ENCODE measurements at regions not wholly inside any gene's neighbourhood (a gene's known extent, or its start where the extent isn't known, plus 50 kb on each side); places are given as distances from the start of the nearest gene placed in this dataset.

- no peak overlapping the region for H3K4me3 ChIP-seq (ENCODE audit: low read length)
- H3K27ac ChIP-seq (ENCODE audit: low read length) = no peak overlapping the region
- H3K4me1 ChIP-seq (ENCODE audit: control insufficient read depth, insufficient read depth, low read length) = no peaks in the 10 kb centered on the region
- H3K9me3 ChIP-seq (ENCODE audit: control insufficient read depth, insufficient read depth, low read length) = no peaks in the 10 kb centered on the region
- H3K27me3 ChIP-seq (ENCODE audit: control insufficient read depth, insufficient read depth, low read length) = no peaks in the 10 kb centered on the region
- no peak for DNase-seq (ENCODE audit: low read depth, low spot score)
- no CpG with 5 or more reads among the region's 6 CpGs for WGBS (ENCODE audit: insufficient coverage, insufficient read length)
- no peaks in the 10 kb centered on the region for H3K36me3 ChIP-seq (ENCODE audit: control insufficient read depth, insufficient read depth, low read length)
Observed at GRCh38 chr2:23235736-23236135, 149.2 kb upstream of the KLHL29 start.

GRCh38 chr2:23237147-23237546 lies 147.8 kb upstream of the KLHL29 start:
- no peak for DNase-seq (ENCODE audit: low read depth, low spot score)
- H3K4me3 ChIP-seq (ENCODE audit: low read length) = no peak overlapping the region
- H3K27ac ChIP-seq (ENCODE audit: low read length) = no peak overlapping the region
- H3K27me3 ChIP-seq (ENCODE audit: control insufficient read depth, insufficient read depth, low read length) = no peaks in the 10 kb centered on the region
- no CpG with 5 or more reads among the region's 7 CpGs for WGBS (ENCODE audit: insufficient coverage, insufficient read length)
- H3K9me3 ChIP-seq (ENCODE audit: control insufficient read depth, insufficient read depth, low read length) = no peaks in the 10 kb centered on the region
- H3K36me3 ChIP-seq (ENCODE audit: control insufficient read depth, insufficient read depth, low read length) = no peaks in the 10 kb centered on the region
- H3K4me1 ChIP-seq (ENCODE audit: control insufficient read depth, insufficient read depth, low read length) = no peaks in the 10 kb centered on the region

- Histone ChIP-seq H3K4me1 (ENCODE audit: control insufficient read depth, insufficient read depth, low read length) (no peaks in the 10 kb centered on the region), H3K9me3 (ENCODE audit: control insufficient read depth, insufficient read depth, low read length) (no peaks in the 10 kb centered on the region), H3K4me3 (ENCODE audit: low read length) (no peak overlapping the region), H3K36me3 (ENCODE audit: control insufficient read depth, insufficient read depth, low read length) (no peaks in the 10 kb centered on the region), H3K27me3 (ENCODE audit: control insufficient read depth, insufficient read depth, low read length) (no peaks in the 10 kb centered on the region; the same call in 1 of the 2 replicates), H3K27ac (ENCODE audit: low read length) (no peak overlapping the region)
- DNase-seq (ENCODE audit: low read depth, low spot score) = no peak
- WGBS (ENCODE audit: insufficient coverage, insufficient read length) = no CpG with 5 or more reads among the region's 4 CpGs
Observed at GRCh38 chr2:23238011-23238657, 146.8 kb upstream of the KLHL29 start.

GRCh38 chr2:23239374-23239773 lies 145.6 kb upstream of the KLHL29 start:
- Histone ChIP-seq H3K36me3 (ENCODE audit: control insufficient read depth, insufficient read depth, low read length) (no peaks in the 10 kb centered on the region), H3K9me3 (ENCODE audit: control insufficient read depth, insufficient read depth, low read length) (no peaks in the 10 kb centered on the region), H3K4me3 (ENCODE audit: low read length) (no peak overlapping the region), H3K27ac (ENCODE audit: low read length) (no peak overlapping the region), H3K4me1 (ENCODE audit: control insufficient read depth, insufficient read depth, low read length) (no peaks in the 10 kb centered on the region), H3K27me3 (ENCODE audit: control insufficient read depth, insufficient read depth, low read length) (no peaks in the 10 kb centered on the region; the same call in 1 of the 2 replicates)
- no peak for DNase-seq (ENCODE audit: low read depth, low spot score)
- WGBS (ENCODE audit: insufficient coverage, insufficient read length) = no CpG with 5 or more reads among the region's 8 CpGs

GRCh38 chr2:23241121-23241520 lies 143.9 kb upstream of the KLHL29 start:
- no peaks in the 10 kb centered on the region for H3K36me3 ChIP-seq (ENCODE audit: control insufficient read depth, insufficient read depth, low read length)
- no peaks in the 10 kb centered on the region for H3K9me3 ChIP-seq (ENCODE audit: control insufficient read depth, insufficient read depth, low read length)
- no CpG with 5 or more reads among the region's 1 CpG for WGBS (ENCODE audit: insufficient coverage, insufficient read length)
- no peak overlapping the region for H3K27ac ChIP-seq (ENCODE audit: low read length)
- no peak for DNase-seq (ENCODE audit: low read depth, low spot score)
- H3K4me3 ChIP-seq (ENCODE audit: low read length) = no peak overlapping the region
- no peaks in the 10 kb centered on the region for H3K4me1 ChIP-seq (ENCODE audit: control insufficient read depth, insufficient read depth, low read length)
- H3K27me3 ChIP-seq (ENCODE audit: control insufficient read depth, insufficient read depth, low read length) = no peaks in the 10 kb centered on the region; the same call in 1 of the 2 replicates

GRCh38 chr2:23241611-23242245 lies 143.3 kb upstream of the KLHL29 start:
- Histone ChIP-seq H3K27ac (ENCODE audit: low read length) (no peak overlapping the region), H3K4me3 (ENCODE audit: low read length) (no peak overlapping the region), H3K4me1 (ENCODE audit: control insufficient read depth, insufficient read depth, low read length) (no peaks in the 10 kb centered on the region), H3K9me3 (ENCODE audit: control insufficient read depth, insufficient read depth, low read length) (no peaks in the 10 kb centered on the region), H3K27me3 (ENCODE audit: control insufficient read depth, insufficient read depth, low read length) (no peaks in the 10 kb centered on the region; the same call in 1 of the 2 replicates), H3K36me3 (ENCODE audit: control insufficient read depth, insufficient read depth, low read length) (no peaks in the 10 kb centered on the region)
- DNase-seq (ENCODE audit: low read depth, low spot score) = no peak
- WGBS (ENCODE audit: insufficient coverage, insufficient read length) = no CpG with 5 or more reads among the region's 12 CpGs

- no peak overlapping the region for H3K27ac ChIP-seq (ENCODE audit: low read length)
- WGBS (ENCODE audit: insufficient coverage, insufficient read length) = no CpG with 5 or more reads among the region's 5 CpGs
- H3K9me3 ChIP-seq (ENCODE audit: control insufficient read depth, insufficient read depth, low read length) = no peaks in the 10 kb centered on the region
- H3K4me1 ChIP-seq (ENCODE audit: control insufficient read depth, insufficient read depth, low read length) = no peaks in the 10 kb centered on the region
- no peaks in the 10 kb centered on the region; the same call in 1 of the 2 replicates for H3K27me3 ChIP-seq (ENCODE audit: control insufficient read depth, insufficient read depth, low read length)
- DNase-seq (ENCODE audit: low read depth, low spot score) = no peak
- no peaks in the 10 kb centered on the region for H3K36me3 ChIP-seq (ENCODE audit: control insufficient read depth, insufficient read depth, low read length)
- no peak overlapping the region for H3K4me3 ChIP-seq (ENCODE audit: low read length)
Observed at GRCh38 chr2:23243073-23243659, 141.8 kb upstream of the KLHL29 start.

GRCh38 chr2:23244617-23245016 lies 140.4 kb upstream of the KLHL29 start:
- Histone ChIP-seq H3K4me1 (ENCODE audit: control insufficient read depth, insufficient read depth, low read length) (no peaks in the 10 kb centered on the region), H3K36me3 (ENCODE audit: control insufficient read depth, insufficient read depth, low read length) (no peaks in the 10 kb centered on the region), H3K27me3 (ENCODE audit: control insufficient read depth, insufficient read depth, low read length) (no peaks in the 10 kb centered on the region; the same call in 1 of the 2 replicates), H3K9me3 (ENCODE audit: control insufficient read depth, insufficient read depth, low read length) (no peaks in the 10 kb centered on the region), H3K27ac (ENCODE audit: low read length) (no peak overlapping the region), H3K4me3 (ENCODE audit: low read length) (no peak overlapping the region)
- WGBS (ENCODE audit: insufficient coverage, insufficient read length) = no CpG with 5 or more reads among the region's 1 CpG
- DNase-seq (ENCODE audit: low read depth, low spot score) = no peak

- Histone ChIP-seq H3K27me3 (ENCODE audit: control insufficient read depth, insufficient read depth, low read length) (no peaks in the 10 kb centered on the region; the same call in 1 of the 2 replicates), H3K4me1 (ENCODE audit: control insufficient read depth, insufficient read depth, low read length) (no peaks in the 10 kb centered on the region), H3K27ac (ENCODE audit: low read length) (no peak overlapping the region), H3K36me3 (ENCODE audit: control insufficient read depth, insufficient read depth, low read length) (no peaks in the 10 kb centered on the region), H3K9me3 (ENCODE audit: control insufficient read depth, insufficient read depth, low read length) (no peaks in the 10 kb centered on the region), H3K4me3 (ENCODE audit: low read length) (no peak overlapping the region)
- no peak for DNase-seq (ENCODE audit: low read depth, low spot score)
- WGBS (ENCODE audit: insufficient coverage, insufficient read length) = no CpG with 5 or more reads among the region's 4 CpGs
Observed at GRCh38 chr2:23246992-23247683, 137.8 kb upstream of the KLHL29 start.

- Histone ChIP-seq H3K36me3 (ENCODE audit: control insufficient read depth, insufficient read depth, low read length) (no peaks in the 10 kb centered on the region), H3K4me3 (ENCODE audit: low read length) (no peak overlapping the region), H3K4me1 (ENCODE audit: control insufficient read depth, insufficient read depth, low read length) (no peaks in the 10 kb centered on the region), H3K9me3 (ENCODE audit: control insufficient read depth, insufficient read depth, low read length) (no peaks in the 10 kb centered on the region), H3K27ac (ENCODE audit: low read length) (no peak overlapping the region), H3K27me3 (ENCODE audit: control insufficient read depth, insufficient read depth, low read length) (no peaks in the 10 kb centered on the region)
- 100% methylated on average over 1 of the region's 1 CpG for WGBS (ENCODE audit: insufficient coverage, insufficient read length)
- DNase-seq (ENCODE audit: low read depth, low spot score) = no peak
Observed at GRCh38 chr2:23248667-23249066, 136.3 kb upstream of the KLHL29 start.

Measured in iPS DF 6.9 (cell line).